BE2C (cell line): ENCODE measurements at regions not wholly inside any gene's neighbourhood (a gene's known extent, or its start where the extent isn't known, plus 50 kb on each side); places are given as distances from the start of the nearest gene placed in this dataset.
"Not testable (repeated sequence)": the region's sequence is repeated elsewhere in the genome, so short reads cannot be mapped to it uniquely, and the experiment has no call there.

Experiments used
- DNase-seq: peaks from one replicate; pipeline ENCODE4 v3.0.0-alpha.2; 2020
- H3K27me3 ChIP-seq: fragments of 250-450 bp; sonication (Bioruptor Pico); 2 replicates; pipeline ENCODE4 v1.5.1; 2020; ENCODE audit warnings: mild to moderate bottlenecking
- H3K36me3 ChIP-seq: fragments of 250-450 bp; sonication (Bioruptor Pico); 2 replicates; pipeline ENCODE4 v1.5.1; 2020; ENCODE audit warnings: mild to moderate bottlenecking
- H3K4me1 ChIP-seq: fragments of 250-450 bp; sonication (Bioruptor Pico); 2 replicates; pipeline ENCODE4 v1.5.1; 2020
- H3K4me3 ChIP-seq: 2 replicates; pipeline ENCODE4 v1.5.1; 2011; ENCODE audit warnings: low read depth, low read length
- H3K9me3 ChIP-seq: fragments of 250-450 bp; sonication (Bioruptor Pico); 2 replicates; pipeline ENCODE4 v1.5.1; 2020
- TF ChIP-seq, protein P1 (sequence below): IDR thresholded peaks from 2 replicates; pipeline ENCODE4 v1.5.1; 2012; ENCODE audit warnings: mild to moderate bottlenecking, low read depth, low read length

DNA sequence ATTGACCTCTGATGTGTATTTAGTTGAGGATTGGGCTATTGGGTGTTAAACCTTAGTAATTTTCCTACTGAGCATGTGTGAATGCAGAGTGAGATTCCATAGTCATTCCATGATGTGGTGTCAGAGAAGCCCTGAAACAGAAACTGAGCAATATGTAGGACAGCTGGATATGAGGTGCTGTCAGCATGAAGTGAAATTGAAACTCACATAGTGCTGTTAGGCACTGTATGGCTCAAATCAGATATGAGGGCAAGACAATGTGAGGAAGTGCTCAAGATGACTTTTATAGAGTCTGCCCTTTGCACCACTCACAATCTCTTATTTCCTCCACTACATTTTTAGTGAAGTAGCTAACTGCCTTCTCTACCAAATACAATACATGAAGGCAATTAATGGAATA, 188.3 kb downstream of the SH3BGRL start:
- Histone ChIP-seq H3K4me3 (no peak overlapping the region), H3K36me3 (no peaks in the 10 kb centered on the region), H3K9me3 (no peaks in the 10 kb centered on the region), H3K27me3 (no peaks in the 10 kb centered on the region), H3K4me1 (no peaks in the 10 kb centered on the region)
- no peak for DNase-seq
- TF ChIP-seq, protein P1, sequence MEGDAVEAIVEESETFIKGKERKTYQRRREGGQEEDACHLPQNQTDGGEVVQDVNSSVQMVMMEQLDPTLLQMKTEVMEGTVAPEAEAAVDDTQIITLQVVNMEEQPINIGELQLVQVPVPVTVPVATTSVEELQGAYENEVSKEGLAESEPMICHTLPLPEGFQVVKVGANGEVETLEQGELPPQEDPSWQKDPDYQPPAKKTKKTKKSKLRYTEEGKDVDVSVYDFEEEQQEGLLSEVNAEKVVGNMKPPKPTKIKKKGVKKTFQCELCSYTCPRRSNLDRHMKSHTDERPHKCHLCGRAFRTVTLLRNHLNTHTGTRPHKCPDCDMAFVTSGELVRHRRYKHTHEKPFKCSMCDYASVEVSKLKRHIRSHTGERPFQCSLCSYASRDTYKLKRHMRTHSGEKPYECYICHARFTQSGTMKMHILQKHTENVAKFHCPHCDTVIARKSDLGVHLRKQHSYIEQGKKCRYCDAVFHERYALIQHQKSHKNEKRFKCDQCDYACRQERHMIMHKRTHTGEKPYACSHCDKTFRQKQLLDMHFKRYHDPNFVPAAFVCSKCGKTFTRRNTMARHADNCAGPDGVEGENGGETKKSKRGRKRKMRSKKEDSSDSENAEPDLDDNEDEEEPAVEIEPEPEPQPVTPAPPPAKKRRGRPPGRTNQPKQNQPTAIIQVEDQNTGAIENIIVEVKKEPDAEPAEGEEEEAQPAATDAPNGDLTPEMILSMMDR, result no peak

DNA sequence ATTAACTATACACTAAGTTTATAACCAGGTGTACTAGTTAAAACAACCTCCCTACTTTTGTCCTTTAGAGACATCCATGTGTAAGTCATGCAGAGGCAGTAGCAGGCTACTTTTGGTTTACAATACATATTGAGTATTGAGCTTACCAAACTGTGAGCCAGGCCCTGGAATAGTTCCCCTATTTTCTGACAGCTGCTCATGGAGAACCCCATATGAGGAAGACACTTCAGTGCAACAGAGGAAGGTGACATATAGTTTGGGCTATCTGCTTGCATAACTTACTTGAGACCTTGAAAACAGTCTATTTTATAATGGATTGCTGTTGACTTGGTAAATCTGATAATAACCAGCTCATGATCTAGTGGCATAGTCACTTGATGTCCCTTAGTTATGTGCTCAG, 190.5 kb downstream of the SH3BGRL start:
- DNase-seq, result no peak
- TF ChIP-seq, protein P1, result no peak
- Histone ChIP-seq H3K27me3 (no peaks in the 10 kb centered on the region), H3K9me3 (no peaks in the 10 kb centered on the region), H3K4me3 (no peak overlapping the region), H3K4me1 (no peaks in the 10 kb centered on the region), H3K36me3 (no peaks in the 10 kb centered on the region)

DNA sequence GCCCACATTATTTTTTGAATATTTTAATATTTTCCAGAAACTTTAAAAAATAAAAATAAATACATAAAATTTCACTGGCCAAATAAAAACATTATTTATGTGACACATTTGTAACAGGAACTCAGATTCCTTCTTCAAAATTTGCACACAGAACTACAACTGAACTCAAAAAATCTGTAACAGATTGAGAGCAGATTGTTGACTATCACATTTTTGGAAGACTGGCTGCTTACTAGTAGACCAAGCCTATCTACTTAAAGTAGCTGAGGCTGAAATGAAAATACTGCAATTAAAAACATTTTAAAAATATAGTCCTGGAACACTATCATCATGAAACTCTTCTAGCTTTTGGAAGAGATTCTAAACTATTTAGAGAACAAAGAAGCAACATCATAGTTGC, 203.9 kb downstream of the SH3BGRL start:
- H3K36me3 ChIP-seq, result no peaks in the 10 kb centered on the region
- DNase-seq, result no peak
- no peak overlapping the region for H3K4me3 ChIP-seq
- no peaks in the 10 kb centered on the region for H3K9me3 ChIP-seq
- no peaks in the 10 kb centered on the region for H3K4me1 ChIP-seq
- H3K27me3 ChIP-seq, result no peaks in the 10 kb centered on the region
- TF ChIP-seq, protein P1, result no peak

DNA sequence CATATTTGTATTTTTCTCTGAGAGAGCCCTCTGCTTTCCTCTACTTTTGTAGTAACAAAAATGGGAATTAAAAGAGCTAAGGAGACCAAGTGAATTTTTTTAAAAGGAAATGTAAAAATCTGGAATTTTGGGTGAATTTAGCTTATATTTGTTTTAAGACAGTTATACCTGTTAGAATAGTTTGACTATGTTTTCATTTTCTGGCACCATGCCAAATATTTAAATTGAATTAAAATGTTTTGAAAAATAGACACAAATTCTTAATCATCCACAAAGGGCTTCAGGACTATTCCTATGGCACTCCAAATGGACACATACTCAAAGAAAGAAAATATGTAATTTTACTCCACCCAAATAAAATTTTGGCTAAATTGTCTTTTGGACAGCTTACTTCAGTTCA, 209.6 kb downstream of the SH3BGRL start:
- TF ChIP-seq, protein P1, result no peak
- no peak for DNase-seq
- Histone ChIP-seq H3K4me3 (no peak overlapping the region), H3K27me3 (no peaks in the 10 kb centered on the region), H3K4me1 (no peaks in the 10 kb centered on the region), H3K9me3 (no peaks in the 10 kb centered on the region), H3K36me3 (no peaks in the 10 kb centered on the region)

DNA sequence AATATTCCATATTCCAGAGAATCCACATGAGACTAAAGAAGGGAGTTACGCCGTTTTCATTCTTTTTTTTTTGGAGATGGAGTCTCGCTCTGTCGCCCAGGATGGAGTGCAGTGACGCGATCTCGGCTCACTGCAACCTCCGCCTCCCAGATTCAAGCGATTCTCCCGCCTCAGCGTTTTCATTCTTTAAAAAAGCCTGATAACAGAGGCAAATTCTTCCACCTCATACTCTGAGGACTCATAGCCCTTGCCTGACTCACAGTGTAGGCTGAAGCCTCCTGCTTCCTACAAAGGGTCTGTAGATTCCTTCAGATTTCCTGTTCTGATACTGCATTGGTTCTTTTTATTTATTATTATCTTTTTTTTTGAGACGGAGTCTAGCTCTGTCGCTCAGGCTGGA, 210.5 kb downstream of the SH3BGRL start:
- no peak for DNase-seq
- no peaks in the 10 kb centered on the region for H3K36me3 ChIP-seq
- H3K27me3 ChIP-seq, result no peaks in the 10 kb centered on the region
- no peaks in the 10 kb centered on the region for H3K4me1 ChIP-seq
- TF ChIP-seq, protein P1, result no peak
- no peak overlapping the region for H3K4me3 ChIP-seq
- H3K9me3 ChIP-seq, result no peaks in the 10 kb centered on the region

DNA sequence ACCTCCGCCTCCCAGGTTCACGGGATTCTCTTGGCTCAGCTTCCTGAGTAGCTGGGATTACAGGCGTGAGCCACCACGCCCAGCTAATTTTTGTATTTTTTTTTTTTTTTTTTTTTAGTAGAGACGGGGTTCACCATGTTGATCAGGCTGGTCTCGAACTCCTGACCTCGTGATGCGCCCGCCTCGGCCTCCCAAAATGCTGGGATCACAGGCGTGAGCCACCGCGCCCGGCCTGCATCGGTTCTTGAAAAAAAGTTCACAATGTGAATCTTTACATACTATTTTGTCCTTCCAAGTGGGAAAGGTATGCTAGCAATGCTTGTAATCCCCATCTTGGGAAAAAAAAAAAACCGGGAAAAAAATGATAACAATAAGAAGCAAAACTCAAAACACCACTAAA, 211.0 kb downstream of the SH3BGRL start:
- H3K4me3 ChIP-seq, H3K36me3 ChIP-seq, H3K9me3 ChIP-seq, H3K4me1 ChIP-seq, DNase-seq, H3K27me3 ChIP-seq: not testable (repeated sequence)

DNA sequence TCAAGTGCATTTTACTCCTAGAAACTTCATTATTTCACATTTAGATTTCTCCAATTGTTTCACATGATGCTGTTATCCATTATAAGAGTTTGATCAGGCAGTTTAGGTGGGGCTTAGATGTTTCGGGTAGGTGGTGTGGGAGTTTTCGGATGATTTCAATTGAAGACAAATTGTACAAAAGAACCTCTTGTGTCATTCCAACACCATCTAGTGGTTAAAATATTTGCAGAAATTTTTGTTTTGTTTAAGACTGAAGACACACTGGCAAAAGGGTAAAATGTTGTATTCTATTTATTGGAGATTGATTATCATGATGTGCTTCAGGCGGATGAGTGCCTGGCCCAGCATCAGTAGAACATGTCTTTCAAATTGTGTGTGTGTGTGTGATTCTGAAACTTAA, 212.7 kb downstream of the SH3BGRL start:
- no peak for DNase-seq
- no peaks in the 10 kb centered on the region for H3K9me3 ChIP-seq
- TF ChIP-seq, protein P1, result no peak
- no peak overlapping the region for H3K4me3 ChIP-seq
- no peaks in the 10 kb centered on the region for H3K27me3 ChIP-seq
- H3K4me1 ChIP-seq, result no peaks in the 10 kb centered on the region
- no peaks in the 10 kb centered on the region for H3K36me3 ChIP-seq
